HG03558 (cell line): ENCODE measurements at regions not wholly inside any gene's neighbourhood (a gene's known extent, or its start where the extent isn't known, plus 50 kb on each side); places are given as distances from the start of the nearest gene placed in this dataset.

ENCODE experiments used
- ATAC-seq: cut with Tn5 transposase; IDR thresholded peaks from one replicate; pipeline ENCODE4 v1.9.1; 2021; ENCODE audit warnings: moderate number of reproducible peaks; ENCODE audit not compliant: unreplicated experiment; ENCODE audit errors: extremely low read depth

GRCh38 chr12:96131230-96131788 is 62.9 kb upstream of the ELK3 start:
- no peak for ATAC-seq

- ATAC-seq, result no peak
These were observed 61.4 kb upstream of the ELK3 start for GRCh38 chr12:96132819-96133218.

- no peak for ATAC-seq
These were observed 60.0 kb upstream of the ELK3 start for GRCh38 chr12:96134200-96134599.

GRCh38 chr12:96136161-96136560 is 58.0 kb upstream of the ELK3 start:
- no peak for ATAC-seq

GRCh38 chr12:96136725-96137378 is 57.3 kb upstream of the ELK3 start:
- no peak for ATAC-seq

GRCh38 chr12:96140174-96140573 is 54.0 kb upstream of the ELK3 start:
- ATAC-seq, result no peak

- ATAC-seq, result no peak
These were observed 52.8 kb upstream of the ELK3 start for GRCh38 chr12:96141216-96141912.

GRCh38 chr12:96143392-96143791 is 50.8 kb upstream of the ELK3 start:
- no peak for ATAC-seq

- no peak for ATAC-seq
These were observed 50.2 kb upstream of the ELK3 start for GRCh38 chr12:96143827-96144565.
